ENCODE measurements at regions not wholly inside any gene's neighbourhood (a gene's known extent, or its start where the extent isn't known, plus 50 kb on each side); places are given as distances from the start of the nearest gene placed in this dataset.

GRCh38 chr7:119320316-119320715 is 952.7 kb upstream of the KCND2 start:
- no peak overlapping the region for H3K4me3 ChIP-seq
- intact Hi-C loops (cut with DNase I) = no loop called here
- 41 to 52% methylated on average over 1 of the region's 1 CpG for WGBS, 2 donors
- DNase-seq = no peak
- TF ChIP-seq, protein P1, sequence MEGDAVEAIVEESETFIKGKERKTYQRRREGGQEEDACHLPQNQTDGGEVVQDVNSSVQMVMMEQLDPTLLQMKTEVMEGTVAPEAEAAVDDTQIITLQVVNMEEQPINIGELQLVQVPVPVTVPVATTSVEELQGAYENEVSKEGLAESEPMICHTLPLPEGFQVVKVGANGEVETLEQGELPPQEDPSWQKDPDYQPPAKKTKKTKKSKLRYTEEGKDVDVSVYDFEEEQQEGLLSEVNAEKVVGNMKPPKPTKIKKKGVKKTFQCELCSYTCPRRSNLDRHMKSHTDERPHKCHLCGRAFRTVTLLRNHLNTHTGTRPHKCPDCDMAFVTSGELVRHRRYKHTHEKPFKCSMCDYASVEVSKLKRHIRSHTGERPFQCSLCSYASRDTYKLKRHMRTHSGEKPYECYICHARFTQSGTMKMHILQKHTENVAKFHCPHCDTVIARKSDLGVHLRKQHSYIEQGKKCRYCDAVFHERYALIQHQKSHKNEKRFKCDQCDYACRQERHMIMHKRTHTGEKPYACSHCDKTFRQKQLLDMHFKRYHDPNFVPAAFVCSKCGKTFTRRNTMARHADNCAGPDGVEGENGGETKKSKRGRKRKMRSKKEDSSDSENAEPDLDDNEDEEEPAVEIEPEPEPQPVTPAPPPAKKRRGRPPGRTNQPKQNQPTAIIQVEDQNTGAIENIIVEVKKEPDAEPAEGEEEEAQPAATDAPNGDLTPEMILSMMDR (IDR thresholded peaks at IDR 0.05) = no peak
- ATAC-seq = no peak
- H3K4me1 ChIP-seq = no peaks in the 10 kb centered on the region
- no peak overlapping the region for H3K27ac ChIP-seq
- no peaks in the 10 kb centered on the region for H3K27me3 ChIP-seq
- peaks cover 0 to 7% (median 0%) of the 10 kb centered on the region in 11 donors for H3K9me3 ChIP-seq
- no peaks in the 10 kb centered on the region for H3K36me3 ChIP-seq

DNA sequence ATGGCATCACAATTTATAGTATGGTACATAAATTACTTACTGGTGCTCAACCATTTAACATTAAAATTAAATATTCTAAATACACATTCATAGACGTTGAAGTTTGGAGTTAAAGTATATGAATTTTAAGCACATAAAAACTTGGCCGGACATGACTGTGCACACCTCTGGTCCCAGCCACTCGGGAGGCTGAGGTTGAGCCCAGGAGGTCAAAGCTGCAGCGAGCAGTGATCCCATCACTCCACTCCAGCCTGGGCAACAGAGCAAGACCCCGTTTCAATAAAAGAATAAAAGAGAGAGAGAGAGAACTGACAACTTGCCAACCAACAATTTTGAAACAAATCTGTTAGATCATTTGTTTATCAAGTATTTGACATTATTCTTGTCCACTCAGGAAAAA is 943.3 kb upstream of the KCND2 start:
- Histone ChIP-seq H3K36me3 (no peaks in the 10 kb centered on the region), H3K27me3 (no peaks in the 10 kb centered on the region), H3K4me3 (no peak overlapping the region), H3K4me1 (no peaks in the 10 kb centered on the region), H3K9me3 (peaks cover 0 to 6% (median 0%) of the 10 kb centered on the region in 11 donors), H3K27ac (no peak overlapping the region)
- no peak for DNase-seq
- ATAC-seq = no peak
- intact Hi-C loops (cut with DNase I) = no loop called here
- WGBS, 2 donors = 76 to 79% methylated on average over 5 of the region's 5 CpGs
- TF ChIP-seq, protein P1 (IDR thresholded peaks at IDR 0.05) = no peak

- Histone ChIP-seq H3K27me3 (no peaks in the 10 kb centered on the region), H3K4me3 (no peak overlapping the region), H3K9me3 (peaks cover 0 to 14% (median 0%) of the 10 kb centered on the region in 11 donors), H3K27ac (no peak overlapping the region), H3K36me3 (no peaks in the 10 kb centered on the region), H3K4me1 (no peaks in the 10 kb centered on the region)
- WGBS, 2 donors = 52 to 60% methylated on average over 2 of the region's 2 CpGs
- no peak for ATAC-seq
- DNase-seq = no peak
- TF ChIP-seq, protein P1 (IDR thresholded peaks at IDR 0.05) = no peak
- intact Hi-C loops (cut with DNase I) = no loop called here
These were observed 937.6 kb upstream of the KCND2 start for GRCh38 chr7:119335405-119335804.

- DNase-seq (no peak), ATAC-seq (no peak)
- Histone ChIP-seq H3K9me3 (peaks cover 0 to 14% (median 0%) of the 10 kb centered on the region in 11 donors), H3K27ac (no peak overlapping the region), H3K4me3 (no peak overlapping the region), H3K36me3 (no peaks in the 10 kb centered on the region), H3K4me1 (no peaks in the 10 kb centered on the region), H3K27me3 (no peaks in the 10 kb centered on the region)
- 94 to 97% methylated on average over 5 of the region's 5 CpGs for WGBS, 2 donors
- intact Hi-C loops (cut with DNase I) = no loop called here
- TF ChIP-seq, protein P1 (IDR thresholded peaks at IDR 0.05) = no peak
These were observed 931.2 kb upstream of the KCND2 start for GRCh38 chr7:119341822-119342221.

All from heart right ventricle (tissue), 16 donors.